Eye (tissue), 1 donor: ENCODE measurements at regions not wholly inside any gene's neighbourhood (a gene's known extent, or its start where the extent isn't known, plus 50 kb on each side); places are given as distances from the start of the nearest gene placed in this dataset.
A peak's percentile ranks its signal among the peaks of the same experiment; 100 is the strongest.

ENCODE experiments used
- DNase-seq: peaks from one replicate; pipeline ENCODE4 v3.0.0-alpha.2; 2015

DNA sequence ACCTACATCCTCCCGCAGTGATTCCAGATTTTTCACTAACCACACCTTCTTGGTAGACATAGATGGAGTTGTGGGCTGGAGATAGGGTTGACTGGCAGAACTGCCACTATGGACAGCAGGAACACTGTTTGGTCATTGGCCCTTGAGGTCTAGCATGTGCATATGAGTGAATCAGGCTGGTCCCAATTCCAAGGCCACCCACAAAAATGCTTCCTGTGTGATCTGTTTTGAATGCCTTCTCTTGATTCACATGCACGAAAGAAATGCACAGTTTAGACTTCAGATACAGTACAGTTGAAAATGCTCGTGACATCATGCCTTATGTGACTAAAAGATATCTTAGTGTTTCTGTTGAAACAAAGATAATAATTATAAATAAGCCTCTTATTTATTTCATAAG, 285.8 kb upstream of the SEMA6D start:
- DNase-seq: no peak

GRCh38 chr15:47432826-47433225, 284.5 kb upstream of the SEMA6D start:
- DNase-seq: no peak

- no peak for DNase-seq
Observed at GRCh38 chr15:47434596-47434995, 282.7 kb upstream of the SEMA6D start.

GRCh38 chr15:47437491-47437890, 279.8 kb upstream of the SEMA6D start:
- no peak for DNase-seq

DNA sequence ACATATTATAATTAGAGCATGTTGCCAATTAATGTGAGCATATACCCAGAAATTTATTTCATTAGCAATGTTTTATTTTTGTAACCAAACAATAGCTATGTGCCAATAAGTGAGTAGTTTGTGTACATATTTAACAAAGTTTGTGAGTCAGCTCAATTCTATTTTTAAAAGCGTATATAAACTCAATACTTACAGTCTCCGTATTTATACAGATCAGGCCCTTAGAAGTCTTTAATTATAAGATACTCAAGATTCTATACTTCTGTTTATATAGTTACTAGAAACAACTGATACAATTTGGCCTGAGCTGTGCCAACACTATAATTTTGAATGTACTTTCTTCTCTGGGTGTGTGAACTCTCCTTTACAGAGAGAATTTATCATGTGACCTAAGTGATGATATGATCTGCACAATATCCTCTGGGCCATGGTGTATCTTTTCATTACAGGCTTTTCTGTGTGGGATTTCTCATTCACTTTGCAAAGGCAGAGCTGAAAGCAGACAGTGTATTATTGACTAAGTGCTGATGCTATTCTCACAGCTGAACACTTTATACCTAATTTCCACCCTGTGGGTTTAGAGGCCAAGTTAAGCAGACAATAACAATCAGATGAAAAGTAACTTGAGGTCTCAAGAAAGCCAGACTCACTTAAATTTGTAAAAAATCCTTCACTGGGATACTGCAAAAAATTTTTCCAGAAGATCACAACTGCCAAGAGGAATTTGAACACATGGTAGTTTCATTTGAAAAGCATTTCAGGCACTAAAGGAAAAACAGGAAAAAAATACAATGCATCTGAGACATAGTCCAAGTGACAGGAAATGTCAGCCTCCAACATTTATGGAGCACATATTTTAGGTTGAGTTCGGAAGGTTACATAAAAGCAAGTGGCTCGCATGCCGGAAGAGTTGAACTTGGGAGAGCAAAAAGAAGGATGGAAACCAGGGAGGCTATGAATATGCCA, 277.9 kb upstream of the SEMA6D start:
- no peak for DNase-seq

- no peak for DNase-seq
Observed at GRCh38 chr15:47442371-47442770, 274.9 kb upstream of the SEMA6D start.

DNA sequence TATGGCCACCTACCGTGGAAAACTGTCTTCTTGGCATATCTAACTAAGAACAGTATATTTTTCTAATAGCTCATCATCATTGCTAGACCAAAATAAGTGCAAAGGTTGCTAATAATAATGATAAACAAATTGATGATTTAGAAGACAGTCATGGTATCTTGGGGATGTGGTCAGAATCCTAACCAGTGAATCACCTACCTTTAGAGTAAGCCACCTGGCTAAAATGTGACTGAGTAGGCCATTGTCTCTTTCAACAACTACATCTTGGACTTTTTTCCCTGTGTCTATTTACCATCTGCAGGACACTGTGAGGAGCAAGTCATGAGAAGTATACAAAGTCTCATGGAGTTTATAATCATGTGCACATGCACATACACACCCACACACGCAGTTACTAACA, 273.5 kb upstream of the SEMA6D start:
- no peak for DNase-seq

- no peak for DNase-seq
Observed at GRCh38 chr15:47445723-47446392, 271.4 kb upstream of the SEMA6D start.

GRCh38 chr15:47460795-47461573, 256.3 kb upstream of the SEMA6D start:
- DNase-seq: no peak

- DNase-seq: no peak
Observed at GRCh38 chr15:47461652-47462141, 255.6 kb upstream of the SEMA6D start.

DNA sequence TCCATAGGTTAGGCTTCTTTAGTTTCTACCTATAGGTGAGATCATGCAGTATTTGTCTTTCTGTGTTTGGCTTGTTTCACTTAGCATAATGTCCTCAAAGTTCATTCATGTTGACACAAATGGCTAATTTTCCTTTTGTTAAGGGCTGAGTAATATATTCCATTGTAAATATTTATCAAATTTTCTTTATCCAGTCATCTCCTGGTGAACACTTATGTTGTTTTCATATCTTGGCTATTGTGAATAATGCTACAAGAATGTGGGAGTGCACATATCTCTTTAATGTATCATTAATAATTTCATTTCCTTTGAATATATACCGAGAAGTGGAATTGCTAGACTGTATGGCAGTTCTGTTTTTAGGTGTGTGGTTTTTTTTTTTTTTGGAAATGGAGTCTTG, 250.9 kb upstream of the SEMA6D start:
- no peak for DNase-seq

DNA sequence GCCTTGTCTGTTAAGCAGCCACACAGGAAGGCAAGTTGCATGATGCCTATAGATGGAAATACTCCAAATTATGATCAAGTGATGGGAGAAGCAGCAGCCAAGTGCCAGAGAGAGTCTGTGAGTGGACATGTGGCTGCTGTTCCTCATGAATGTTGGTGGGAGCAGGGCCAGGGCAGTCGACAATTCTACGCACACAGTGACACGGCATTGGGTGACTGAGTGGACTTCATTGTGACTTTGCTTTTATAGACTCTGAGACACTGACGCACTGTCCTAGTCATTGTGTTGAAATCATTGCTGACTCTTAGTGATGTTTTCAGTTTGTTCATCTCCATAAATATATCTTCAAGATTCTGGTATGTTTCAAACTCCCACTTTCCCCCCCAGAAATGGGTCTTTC, 246.3 kb upstream of the SEMA6D start:
- no peak for DNase-seq

- no peak for DNase-seq
Observed at GRCh38 chr15:47473106-47473725, 244.1 kb upstream of the SEMA6D start.

- no peak for DNase-seq
Observed at GRCh38 chr15:47473832-47474231, 243.5 kb upstream of the SEMA6D start.

GRCh38 chr15:47475336-47475735, 242.0 kb upstream of the SEMA6D start:
- DNase-seq: no peak

DNA sequence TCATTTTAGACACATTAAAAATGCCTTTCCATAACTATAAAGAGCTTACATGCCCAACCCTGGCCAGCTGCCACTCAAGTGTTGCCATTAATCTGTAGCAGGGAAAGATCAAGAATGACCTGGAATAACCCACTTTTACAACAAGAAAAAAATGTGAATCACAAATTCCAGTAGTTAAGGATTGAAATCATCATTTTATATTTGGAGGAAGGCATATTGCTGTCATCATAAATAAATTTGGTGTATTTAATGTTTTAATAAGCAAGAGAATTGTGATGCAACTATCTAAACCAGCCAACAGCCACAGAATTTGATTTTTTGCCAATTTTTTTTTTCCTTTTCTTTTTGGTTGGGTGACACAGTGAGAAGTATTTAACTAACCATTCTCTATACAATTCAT, 240.0 kb upstream of the SEMA6D start:
- no peak for DNase-seq

DNA sequence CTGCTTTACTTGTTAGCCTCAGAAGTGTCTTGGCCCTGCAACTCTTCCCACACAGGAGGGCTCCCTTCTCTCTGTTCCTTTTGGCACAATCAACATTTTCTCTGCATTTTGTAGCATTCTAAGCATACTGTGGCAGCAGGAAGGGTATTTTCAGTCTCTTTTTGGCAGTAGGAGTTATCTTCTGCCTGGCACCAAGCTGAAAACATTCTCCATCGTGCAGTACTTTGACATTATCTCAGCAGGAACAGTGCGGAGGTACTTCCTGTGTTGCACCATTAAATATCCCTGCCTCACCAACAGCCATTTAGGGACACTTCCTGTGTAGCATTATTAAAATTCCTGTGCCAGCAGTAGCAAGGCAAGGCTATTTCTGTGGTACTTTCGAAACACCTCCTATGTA, 233.2 kb upstream of the SEMA6D start:
- DNase-seq: no peak

GRCh38 chr15:47484997-47485396, 232.3 kb upstream of the SEMA6D start:
- DNase-seq: no peak

DNA sequence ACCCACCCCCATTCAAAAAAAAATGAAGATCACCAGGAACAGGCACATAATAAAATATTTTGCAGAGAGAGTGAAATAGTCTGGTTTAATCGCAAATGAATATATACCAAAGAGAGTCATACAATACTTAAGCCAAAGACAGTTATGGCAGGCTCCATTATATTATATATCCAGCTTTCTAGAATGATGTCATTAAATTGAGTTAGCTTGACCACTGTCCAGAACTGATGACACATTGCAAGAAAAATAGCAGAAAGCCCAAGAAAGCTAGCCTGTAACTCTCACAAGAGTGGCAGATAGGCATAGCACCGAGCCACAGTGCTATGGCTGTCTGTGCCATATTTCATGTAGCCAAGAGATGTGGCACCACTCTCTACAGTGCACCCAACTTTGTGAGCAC, 231.9 kb upstream of the SEMA6D start:
- DNase-seq: no peak

DNA sequence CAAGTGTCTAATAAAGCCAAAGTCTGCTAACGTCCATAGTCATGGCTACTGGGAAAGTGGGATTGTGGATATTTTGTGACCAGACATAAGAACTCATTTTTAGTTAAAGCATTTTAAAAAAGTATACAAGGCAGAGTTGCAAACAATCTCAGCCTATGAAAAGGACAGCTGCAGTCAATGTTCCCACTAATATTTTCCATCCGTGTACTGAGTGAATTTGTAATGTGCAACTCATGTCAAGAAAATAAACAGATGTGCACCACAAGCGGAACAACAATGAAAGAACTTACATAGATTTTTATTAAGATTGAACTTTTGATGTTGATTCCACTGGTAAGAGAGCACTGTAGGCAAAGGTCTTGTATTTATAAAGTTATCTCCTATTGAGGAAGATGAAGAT, 231.3 kb upstream of the SEMA6D start:
- peak; percentile 27 for DNase-seq

DNA sequence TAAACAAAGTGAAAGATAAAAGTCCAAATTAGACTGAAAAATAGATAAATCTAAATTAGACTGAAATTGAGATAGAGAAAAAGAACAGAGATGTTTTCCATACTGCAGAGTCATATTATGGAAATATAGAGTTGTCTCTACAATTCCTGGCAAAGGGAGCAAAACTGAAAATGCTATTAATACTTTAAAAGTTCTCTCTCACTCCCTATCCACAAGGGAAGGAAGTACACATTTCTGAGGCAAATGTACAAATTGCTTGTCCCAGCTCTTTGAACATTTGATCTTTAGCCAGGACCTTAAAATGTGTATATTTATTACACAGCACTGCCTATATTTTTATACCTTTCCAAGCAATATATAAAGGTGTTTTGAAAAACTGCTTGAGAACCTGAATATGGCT, 225.1 kb upstream of the SEMA6D start:
- DNase-seq: no peak

DNA sequence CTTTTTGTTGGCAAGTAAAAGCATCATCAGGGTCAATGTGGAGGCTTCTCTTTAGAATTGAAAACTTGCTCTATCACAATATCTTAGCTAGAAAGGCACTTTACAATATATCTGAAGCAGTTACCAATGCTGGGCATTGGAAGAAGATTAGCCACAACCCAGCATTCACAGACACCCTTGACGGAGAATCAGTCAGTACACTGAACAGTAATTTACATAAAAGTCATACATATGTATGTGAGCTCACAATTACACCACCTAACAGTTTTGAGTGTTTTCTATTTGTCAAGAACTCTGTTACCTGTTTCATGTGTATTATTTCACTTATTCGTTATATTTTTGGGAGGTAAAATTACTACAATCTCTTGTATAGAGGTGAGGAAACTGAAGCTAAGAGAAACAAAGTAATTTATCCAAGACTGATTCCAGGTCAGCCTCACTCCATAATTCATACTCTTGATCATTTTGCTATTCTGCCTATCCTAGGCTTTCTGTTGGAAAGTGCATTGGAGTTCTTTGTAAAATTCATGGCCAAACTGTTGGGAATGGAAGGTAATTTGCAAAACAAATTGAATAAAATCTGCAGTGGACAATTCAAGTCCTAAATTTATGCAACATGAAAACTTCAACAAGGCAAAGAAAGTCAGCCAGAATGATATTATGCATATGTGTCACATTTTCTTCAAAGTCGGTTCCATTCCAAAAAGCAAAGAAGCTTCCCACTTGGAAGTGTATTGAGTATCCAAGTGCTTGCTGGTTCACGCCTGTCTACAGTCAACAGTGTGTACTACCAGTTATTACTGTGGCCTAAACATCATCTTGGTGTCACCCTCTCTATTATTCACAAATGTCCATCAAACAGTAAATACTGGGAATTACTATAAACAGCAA, 223.7 kb upstream of the SEMA6D start:
- no peak for DNase-seq
